A549 (cell line): ENCODE measurements at regions not wholly inside any gene's neighbourhood (a gene's known extent, or its start where the extent isn't known, plus 50 kb on each side); places are given as distances from the start of the nearest gene placed in this dataset.

Source experiments
- BHLHE40 ChIP-seq: IDR thresholded peaks from 2 replicates; pipeline ENCODE4 v1.6.1; 2012; ENCODE audit warnings: low read depth, low read length, inconsistent platforms
- EHMT2 ChIP-seq: fragments of 200-600 bp; sonication (generic); IDR thresholded peaks from 2 replicates; pipeline ENCODE4 v1.6.1; 2016; ENCODE audit warnings: antibody characterized with exemption, low read depth, mild to moderate bottlenecking, moderate library complexity
- ESRRA ChIP-seq: fragments of 150-350 bp; IDR thresholded peaks from 2 replicates; pipeline ENCODE4 v1.6.1; 2014; ENCODE audit warnings: mild to moderate bottlenecking, low read length, borderline replicate concordance
- FOSL2 ChIP-seq, 2 experiments: fragments of 450-650 bp in 1 of 2; fragments of >200 bp in 1 of 2; sonication (Bioruptor Twin) in 1 of 2; formaldehyde crosslinking; IDR thresholded peaks; 2 replicates each; pipeline versions ENCODE4 v1.5.0 to v1.6.1; 2016 to 2020; ENCODE audit warnings: mild to moderate bottlenecking in 1 of 2, moderate library complexity in 1 of 2
- HOXA7 ChIP-seq: fragments of 250-450 bp; sonication (Bioruptor Pico); IDR thresholded peaks from 2 replicates; pipeline ENCODE4 v1.5.0; 2020; ENCODE audit warnings: mild to moderate bottlenecking, moderate library complexity
- NFE2L2 ChIP-seq: fragments of 150-350 bp; conservative IDR thresholded peaks from 2 replicates; pipeline ENCODE4 v1.6.1; 2014; ENCODE audit warnings: low read length
- POLR2A ChIP-seq: IDR thresholded peaks from 2 replicates; pipeline ENCODE4 v1.6.1; 2012; ENCODE audit warnings: mild to moderate bottlenecking, low read length
- RAD21 ChIP-seq, 2 experiments: fragments of >200 bp in 1 of 2; sonication (Bioruptor Twin) in 1 of 2; formaldehyde crosslinking in 1 of 2; IDR thresholded peaks in 1 of 2; conservative IDR thresholded peaks in 1 of 2; 2 replicates in 1 of 2; 3 replicates in 1 of 2; pipeline ENCODE4 v1.6.1; 2012 to 2018; ENCODE audit warnings: inconsistent platforms in 1 of 2
- RFX5 ChIP-seq: fragments of 450-650 bp; IDR thresholded peaks from 2 replicates; pipeline ENCODE4 v1.7.1; 2014; ENCODE audit warnings: antibody characterized with exemption, mild to moderate bottlenecking, moderate library complexity
- TF ChIP-seq, protein P1 (sequence below): IDR thresholded peaks from 2 replicates; pipeline ENCODE4 v1.6.1; 2012
- TF ChIP-seq, protein P2 (sequence below): fragments of >200 bp; sonication (Bioruptor Twin); formaldehyde crosslinking; IDR thresholded peaks from 3 replicates; pipeline ENCODE4 v1.5.1; 2016
- TF ChIP-seq, protein P3 (sequence below): fragments of 200-600 bp; sonication (generic); IDR thresholded peaks from 2 replicates; pipeline ENCODE4 v1.6.1; 2016; ENCODE audit warnings: antibody characterized with exemption, mild to moderate bottlenecking, moderate library complexity
- TF ChIP-seq, protein P4 (sequence below): fragments of 250-450 bp; sonication (Bioruptor Pico); IDR thresholded peaks from 2 replicates; pipeline ENCODE4 v1.5.0; 2021; ENCODE audit warnings: mild to moderate bottlenecking, moderate library complexity, borderline replicate concordance
- TF ChIP-seq, protein P5 (sequence below): fragments of 450-650 bp; IDR thresholded peaks from 2 replicates; pipeline ENCODE4 v1.6.1; 2014; ENCODE audit warnings: antibody characterized with exemption

DNA sequence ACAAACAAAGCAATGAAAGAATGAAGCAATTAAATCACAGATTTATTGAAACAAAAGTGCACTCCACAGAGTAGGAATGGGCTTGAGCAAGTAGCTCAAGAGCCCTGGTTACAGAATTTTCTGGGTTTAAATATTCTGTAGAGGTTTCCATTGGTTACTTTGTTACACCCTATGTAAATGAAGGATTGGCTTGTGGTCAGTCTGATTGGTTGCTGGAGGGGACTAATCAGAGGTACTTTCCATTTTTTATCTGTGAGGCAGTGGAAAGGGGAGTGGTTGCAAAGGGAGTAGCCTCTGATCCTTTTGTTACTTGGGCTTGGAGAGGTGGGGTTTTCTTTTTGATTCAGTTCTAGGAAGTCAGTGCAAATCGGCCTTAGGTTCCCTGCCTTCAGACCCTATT lies 253.3 kb downstream of the ARL6IP6 start:
- TF ChIP-seq RFX5 (no peak), POLR2A (no peak), HOXA7 (CRISPR knock-in tag) (no peak), FOSL2 (IDR thresholded peaks at IDR 0.05) (no peak), FOSL2 (CRISPR knock-in tag; IDR thresholded peaks at IDR 0.05) (no peak), BHLHE40 (no peak), EHMT2 (no peak), RAD21 (conservative IDR thresholded peaks at IDR 0.05 in 1 of 2, IDR thresholded peaks at IDR 0.05 in 1 of 2) (no peak), ESRRA (no peak), NFE2L2 (no peak)
- TF ChIP-seq, protein P1, sequence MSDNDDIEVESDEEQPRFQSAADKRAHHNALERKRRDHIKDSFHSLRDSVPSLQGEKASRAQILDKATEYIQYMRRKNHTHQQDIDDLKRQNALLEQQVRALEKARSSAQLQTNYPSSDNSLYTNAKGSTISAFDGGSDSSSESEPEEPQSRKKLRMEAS, result no peak
- TF ChIP-seq, protein P2, sequence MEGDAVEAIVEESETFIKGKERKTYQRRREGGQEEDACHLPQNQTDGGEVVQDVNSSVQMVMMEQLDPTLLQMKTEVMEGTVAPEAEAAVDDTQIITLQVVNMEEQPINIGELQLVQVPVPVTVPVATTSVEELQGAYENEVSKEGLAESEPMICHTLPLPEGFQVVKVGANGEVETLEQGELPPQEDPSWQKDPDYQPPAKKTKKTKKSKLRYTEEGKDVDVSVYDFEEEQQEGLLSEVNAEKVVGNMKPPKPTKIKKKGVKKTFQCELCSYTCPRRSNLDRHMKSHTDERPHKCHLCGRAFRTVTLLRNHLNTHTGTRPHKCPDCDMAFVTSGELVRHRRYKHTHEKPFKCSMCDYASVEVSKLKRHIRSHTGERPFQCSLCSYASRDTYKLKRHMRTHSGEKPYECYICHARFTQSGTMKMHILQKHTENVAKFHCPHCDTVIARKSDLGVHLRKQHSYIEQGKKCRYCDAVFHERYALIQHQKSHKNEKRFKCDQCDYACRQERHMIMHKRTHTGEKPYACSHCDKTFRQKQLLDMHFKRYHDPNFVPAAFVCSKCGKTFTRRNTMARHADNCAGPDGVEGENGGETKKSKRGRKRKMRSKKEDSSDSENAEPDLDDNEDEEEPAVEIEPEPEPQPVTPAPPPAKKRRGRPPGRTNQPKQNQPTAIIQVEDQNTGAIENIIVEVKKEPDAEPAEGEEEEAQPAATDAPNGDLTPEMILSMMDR, result no peak
- TF ChIP-seq, protein P3, sequence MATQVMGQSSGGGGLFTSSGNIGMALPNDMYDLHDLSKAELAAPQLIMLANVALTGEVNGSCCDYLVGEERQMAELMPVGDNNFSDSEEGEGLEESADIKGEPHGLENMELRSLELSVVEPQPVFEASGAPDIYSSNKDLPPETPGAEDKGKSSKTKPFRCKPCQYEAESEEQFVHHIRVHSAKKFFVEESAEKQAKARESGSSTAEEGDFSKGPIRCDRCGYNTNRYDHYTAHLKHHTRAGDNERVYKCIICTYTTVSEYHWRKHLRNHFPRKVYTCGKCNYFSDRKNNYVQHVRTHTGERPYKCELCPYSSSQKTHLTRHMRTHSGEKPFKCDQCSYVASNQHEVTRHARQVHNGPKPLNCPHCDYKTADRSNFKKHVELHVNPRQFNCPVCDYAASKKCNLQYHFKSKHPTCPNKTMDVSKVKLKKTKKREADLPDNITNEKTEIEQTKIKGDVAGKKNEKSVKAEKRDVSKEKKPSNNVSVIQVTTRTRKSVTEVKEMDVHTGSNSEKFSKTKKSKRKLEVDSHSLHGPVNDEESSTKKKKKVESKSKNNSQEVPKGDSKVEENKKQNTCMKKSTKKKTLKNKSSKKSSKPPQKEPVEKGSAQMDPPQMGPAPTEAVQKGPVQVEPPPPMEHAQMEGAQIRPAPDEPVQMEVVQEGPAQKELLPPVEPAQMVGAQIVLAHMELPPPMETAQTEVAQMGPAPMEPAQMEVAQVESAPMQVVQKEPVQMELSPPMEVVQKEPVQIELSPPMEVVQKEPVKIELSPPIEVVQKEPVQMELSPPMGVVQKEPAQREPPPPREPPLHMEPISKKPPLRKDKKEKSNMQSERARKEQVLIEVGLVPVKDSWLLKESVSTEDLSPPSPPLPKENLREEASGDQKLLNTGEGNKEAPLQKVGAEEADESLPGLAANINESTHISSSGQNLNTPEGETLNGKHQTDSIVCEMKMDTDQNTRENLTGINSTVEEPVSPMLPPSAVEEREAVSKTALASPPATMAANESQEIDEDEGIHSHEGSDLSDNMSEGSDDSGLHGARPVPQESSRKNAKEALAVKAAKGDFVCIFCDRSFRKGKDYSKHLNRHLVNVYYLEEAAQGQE, result no peak
- TF ChIP-seq, protein P4, sequence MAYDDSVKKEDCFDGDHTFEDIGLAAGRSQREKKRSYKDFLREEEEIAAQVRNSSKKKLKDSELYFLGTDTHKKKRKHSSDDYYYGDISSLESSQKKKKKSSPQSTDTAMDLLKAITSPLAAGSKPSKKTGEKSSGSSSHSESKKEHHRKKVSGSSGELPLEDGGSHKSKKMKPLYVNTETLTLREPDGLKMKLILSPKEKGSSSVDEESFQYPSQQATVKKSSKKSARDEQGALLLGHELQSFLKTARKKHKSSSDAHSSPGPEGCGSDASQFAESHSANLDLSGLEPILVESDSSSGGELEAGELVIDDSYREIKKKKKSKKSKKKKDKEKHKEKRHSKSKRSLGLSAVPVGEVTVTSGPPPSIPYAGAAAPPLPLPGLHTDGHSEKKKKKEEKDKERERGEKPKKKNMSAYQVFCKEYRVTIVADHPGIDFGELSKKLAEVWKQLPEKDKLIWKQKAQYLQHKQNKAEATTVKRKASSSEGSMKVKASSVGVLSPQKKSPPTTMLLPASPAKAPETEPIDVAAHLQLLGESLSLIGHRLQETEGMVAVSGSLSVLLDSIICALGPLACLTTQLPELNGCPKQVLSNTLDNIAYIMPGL (CRISPR knock-in tag), result no peak
- TF ChIP-seq, protein P5, sequence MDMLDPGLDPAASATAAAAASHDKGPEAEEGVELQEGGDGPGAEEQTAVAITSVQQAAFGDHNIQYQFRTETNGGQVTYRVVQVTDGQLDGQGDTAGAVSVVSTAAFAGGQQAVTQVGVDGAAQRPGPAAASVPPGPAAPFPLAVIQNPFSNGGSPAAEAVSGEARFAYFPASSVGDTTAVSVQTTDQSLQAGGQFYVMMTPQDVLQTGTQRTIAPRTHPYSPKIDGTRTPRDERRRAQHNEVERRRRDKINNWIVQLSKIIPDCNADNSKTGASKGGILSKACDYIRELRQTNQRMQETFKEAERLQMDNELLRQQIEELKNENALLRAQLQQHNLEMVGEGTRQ, result no peak
